Hepatocyte (in vitro differentiated cells): ENCODE measurements at regions not wholly inside any gene's neighbourhood (a gene's known extent, or its start where the extent isn't known, plus 50 kb on each side); places are given as distances from the start of the nearest gene placed in this dataset.

Source experiments
- DNase-seq: peaks from one replicate; pipeline ENCODE4 v3.0.0-alpha.2; 2016; ENCODE audit warnings: low spot score
- H2AFZ ChIP-seq: fragments of 200-600 bp; sonication (generic); 2 replicates; pipeline ENCODE4 v1.6.0; 2016; ENCODE audit warnings: antibody characterized with exemption, mild to moderate bottlenecking
- H3K27ac ChIP-seq: fragments of 200-600 bp; sonication (generic); 2 replicates; pipeline ENCODE4 v1.5.1; 2016; ENCODE audit warnings: mild to moderate bottlenecking
- H3K27me3 ChIP-seq: fragments of 200-600 bp; sonication (generic); 2 replicates; pipeline ENCODE4 v1.6.1; 2016
- H3K36me3 ChIP-seq: fragments of 200-600 bp; sonication (generic); replicated peaks from 2 replicates; pipeline ENCODE4 v1.5.1; 2016; ENCODE audit warnings: low read depth; ENCODE audit not compliant: insufficient read depth
- H3K4me1 ChIP-seq: fragments of 200-600 bp; sonication (generic); 2 replicates; pipeline ENCODE4 v1.5.1; 2016; ENCODE audit warnings: mild to moderate bottlenecking, moderate library complexity; ENCODE audit not compliant: insufficient read depth
- H3K4me2 ChIP-seq: fragments of 200-600 bp; sonication (generic); 2 replicates; pipeline ENCODE4 v1.6.0; 2016
- H3K4me3 ChIP-seq: fragments of 200-600 bp; sonication (generic); 2 replicates; pipeline ENCODE4 v1.5.1; 2016; ENCODE audit warnings: mild to moderate bottlenecking
- H3K79me2 ChIP-seq: fragments of 200-600 bp; sonication (generic); 2 replicates; pipeline ENCODE4 v1.6.0; 2017; ENCODE audit warnings: mild to moderate bottlenecking
- H3K9me2 ChIP-seq: fragments of 200-600 bp; sonication (generic); replicated peaks from 2 replicates; pipeline ENCODE4 v1.6.0; 2017; ENCODE audit warnings: mild to moderate bottlenecking; ENCODE audit not compliant: insufficient read depth
- H3K9me3 ChIP-seq: fragments of 200-600 bp; sonication (generic); 2 replicates; pipeline ENCODE4 v1.5.1; 2016; ENCODE audit warnings: low read depth, mild to moderate bottlenecking
- H4K20me1 ChIP-seq: fragments of 200-600 bp; sonication (generic); 2 replicates; pipeline ENCODE4 v1.6.0; 2016; ENCODE audit warnings: mild to moderate bottlenecking; ENCODE audit not compliant: insufficient read depth, poor library complexity, severe bottlenecking
- CTCF ChIP-seq: fragments of 200-600 bp; sonication (generic); IDR thresholded peaks from 2 replicates; pipeline ENCODE4 v1.5.1; 2016; ENCODE audit warnings: antibody characterized with exemption, mild to moderate bottlenecking; ENCODE audit not compliant: poor library complexity
- EZH2 ChIP-seq: fragments of 200-600 bp; sonication (generic); IDR thresholded peaks from 2 replicates; pipeline ENCODE4 v1.6.1; 2016; ENCODE audit warnings: antibody characterized with exemption, mild to moderate bottlenecking, borderline replicate concordance
- EZH2phosphoT487 ChIP-seq: fragments of 200-600 bp; sonication (generic); IDR thresholded peaks from one replicate; pipeline ENCODE4 v1.6.1; 2018; ENCODE audit warnings: antibody characterized with exemption, mild to moderate bottlenecking, low read depth, moderate library complexity; ENCODE audit not compliant: unreplicated experiment, severe bottlenecking
- WGBS: methylation state at CpG from one replicate; pipeline ENCODE4 v1.1.6; 2016; ENCODE audit warnings: low lambda C conversion rate; ENCODE audit errors: missing lambda C conversion rate; 5-methylcytosine and 5-hydroxymethylcytosine counted together

- 42% methylated on average over 4 of the region's 4 CpGs for WGBS
- Histone ChIP-seq H3K79me2 (no peaks in the 10 kb centered on the region), H3K4me3 (no peak overlapping the region), H2AFZ (no peak overlapping the region), H3K9me3 (no peaks in the 10 kb centered on the region), H3K4me2 (no peak overlapping the region), H3K36me3 (no peaks in the 10 kb centered on the region), H3K27ac (no peak overlapping the region), H3K9me2 (no peaks in the 10 kb centered on the region), H3K27me3 (no peaks in the 10 kb centered on the region), H3K4me1 (peaks cover 13% of the 10 kb centered on the region), H4K20me1 (no peaks in the 10 kb centered on the region)
- DNase-seq, result no peak
- TF ChIP-seq EZH2phosphoT487 (no peak), EZH2 (no peak), CTCF (no peak)
Observed at GRCh38 chr2:21650569-21650968, 526.8 kb downstream of the TDRD15 start.

GRCh38 chr2:21655136-21655535 is 531.4 kb downstream of the TDRD15 start:
- Histone ChIP-seq H3K4me1 (peaks cover 16% of the 10 kb centered on the region), H3K79me2 (no peaks in the 10 kb centered on the region), H2AFZ (no peak overlapping the region), H3K9me3 (no peaks in the 10 kb centered on the region), H3K27ac (no peak overlapping the region), H4K20me1 (no peaks in the 10 kb centered on the region), H3K36me3 (no peaks in the 10 kb centered on the region), H3K27me3 (no peaks in the 10 kb centered on the region), H3K9me2 (no peaks in the 10 kb centered on the region), H3K4me2 (no peak overlapping the region), H3K4me3 (no peak overlapping the region)
- 87% methylated on average over 4 of the region's 4 CpGs for WGBS
- TF ChIP-seq CTCF (no peak), EZH2 (no peak), EZH2phosphoT487 (no peak)
- DNase-seq, result peak; percentile 20

- no peaks in the 10 kb centered on the region for H3K9me3 ChIP-seq
- H3K79me2 ChIP-seq, result no peaks in the 10 kb centered on the region
- TF ChIP-seq EZH2 (no peak), CTCF (peak; percentile 13)
- H3K4me3 ChIP-seq, result no peak overlapping the region
- no peaks in the 10 kb centered on the region for H4K20me1 ChIP-seq
- 67% methylated on average over 10 of the region's 10 CpGs for WGBS
- H3K4me2 ChIP-seq, result no peak overlapping the region
- no peaks in the 10 kb centered on the region for H3K9me2 ChIP-seq
- no peak for DNase-seq
- H2AFZ ChIP-seq, result no peak overlapping the region
- H3K27ac ChIP-seq, result no peak overlapping the region
- H3K36me3 ChIP-seq, result no peaks in the 10 kb centered on the region
- no peaks in the 10 kb centered on the region for H3K27me3 ChIP-seq
- H3K4me1 ChIP-seq, result peaks cover 13% of the 10 kb centered on the region
Observed at GRCh38 chr2:21656330-21657075, 532.7 kb downstream of the TDRD15 start.

GRCh38 chr2:21657445-21657844 is 533.7 kb downstream of the TDRD15 start:
- no peaks in the 10 kb centered on the region for H3K79me2 ChIP-seq
- H3K27ac ChIP-seq, result no peak overlapping the region
- DNase-seq, result no peak
- no peaks in the 10 kb centered on the region for H4K20me1 ChIP-seq
- H3K4me1 ChIP-seq, result peaks cover 13% of the 10 kb centered on the region
- no peak overlapping the region for H3K4me3 ChIP-seq
- no peaks in the 10 kb centered on the region for H3K9me3 ChIP-seq
- no peak for TF ChIP-seq EZH2
- no peak for TF ChIP-seq EZH2phosphoT487
- TF ChIP-seq CTCF, result no peak
- no peaks in the 10 kb centered on the region for H3K9me2 ChIP-seq
- H2AFZ ChIP-seq, result no peak overlapping the region
- H3K4me2 ChIP-seq, result no peak overlapping the region
- H3K27me3 ChIP-seq, result no peaks in the 10 kb centered on the region
- no peaks in the 10 kb centered on the region for H3K36me3 ChIP-seq
- WGBS, result 70% methylated on average over 2 of the region's 2 CpGs
